ENCODE measurements at regions not wholly inside any gene's neighbourhood (a gene's known extent, or its start where the extent isn't known, plus 50 kb on each side); places are given as distances from the start of the nearest gene placed in this dataset.

GRCh38 chr11:134555510-134555909, 143.5 kb upstream of the B3GAT1 start:
- TF ChIP-seq CTCF (IDR thresholded peaks at IDR 0.05; ENCODE audit: low read depth, low read length) (no peak), MYC (IDR thresholded peaks at IDR 0.05; ENCODE audit: low read depth, low read length) (no peak), MAX (IDR thresholded peaks at IDR 0.05; ENCODE audit: low read depth, low read length) (no peak), POLR2A (IDR thresholded peaks at IDR 0.05; ENCODE audit: extremely low read depth, insufficient read length) (no peak)

Data from NB4 (cell line).